ENCODE measurements at regions not wholly inside any gene's neighbourhood (a gene's known extent, or its start where the extent isn't known, plus 50 kb on each side); places are given as distances from the start of the nearest gene placed in this dataset.

DNA sequence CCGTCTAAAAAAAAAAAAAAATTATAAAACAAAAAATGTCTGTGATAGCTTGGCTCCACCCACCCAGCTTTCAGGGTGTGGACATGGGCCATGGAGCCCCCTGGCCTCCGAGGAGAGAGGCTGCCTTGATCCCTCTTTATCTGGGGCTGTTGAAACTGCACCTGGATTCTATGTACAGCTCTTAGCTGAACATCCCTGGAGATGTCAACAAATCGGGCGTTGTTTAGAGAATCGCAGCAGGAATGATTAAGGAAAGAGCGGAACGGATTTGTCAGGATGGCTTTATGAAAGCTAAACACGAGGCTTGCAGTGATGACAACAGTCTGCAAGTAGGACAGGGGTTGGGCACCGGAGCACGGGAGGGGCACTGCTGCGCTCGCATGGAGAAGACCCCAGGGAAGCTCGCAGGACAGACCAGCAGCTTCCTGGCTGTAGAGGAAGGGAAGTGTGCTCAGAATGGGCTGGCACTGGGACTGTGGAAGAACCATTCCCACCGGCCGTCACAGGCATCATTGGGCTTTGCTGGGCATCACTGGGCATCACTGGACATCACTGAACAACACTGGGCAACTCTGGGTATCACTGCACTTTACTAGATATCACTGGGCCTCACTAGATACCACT is 195.8 kb upstream of the FOXF1 start:
- ATAC-seq (no peak), DNase-seq (ENCODE audit: low read depth, low spot score) (no peak)
- Histone ChIP-seq H3K27ac (ENCODE audit: low read depth, low read length) (no peak overlapping the region), H3K9me2 (ENCODE audit: insufficient read depth) (no peaks in the 10 kb centered on the region), H4K20me1 (ENCODE audit: insufficient read depth) (no peaks in the 10 kb centered on the region), H3K9ac (ENCODE audit: low read length) (no peak overlapping the region), H2AFZ (ENCODE audit: low read depth, low read length, poor library complexity, severe bottlenecking) (no peak overlapping the region), H3K4me3 (replicated peaks in 1 of 2; ENCODE audit: low read depth in 1 of 2, low read length in 2 of 2) (no peak overlapping the region), H3K4me1 (ENCODE audit: control insufficient read depth in 1 of 2, insufficient read depth in 2 of 2, low read length in 2 of 2) (no peaks in the 10 kb centered on the region), H3K4me2 (ENCODE audit: low read length) (no peak overlapping the region), H3K36me3 (ENCODE audit: control insufficient read depth in 1 of 2, insufficient read depth in 2 of 2, low read length in 2 of 2) (no peaks in the 10 kb centered on the region), H3K9me3 (ENCODE audit: control insufficient read depth in 1 of 2, insufficient read depth in 1 of 2, low read depth in 1 of 2, low read length in 2 of 2) (no peaks in the 10 kb centered on the region), H3K27me3 (ENCODE audit: insufficient read depth, low read length) (peaks cover 13% of the 10 kb centered on the region; the same call in 1 of the 2 replicates), H3K79me2 (ENCODE audit: insufficient read depth, low read length) (no peaks in the 10 kb centered on the region)
- BruUV-seq (replicated peaks), result no TSS peak
- ChIA-PET RAD21 (ENCODE audit: low non-redundant PET in 1 of 2, low total read pairs in 2 of 2, uncharacterized antibody in 2 of 2, unreplicated experiment in 2 of 2) (no interaction called here), POLR2A (no interaction called here), CTCF (no interaction called here)
- intact Hi-C loops (cut with micrococcal nuclease), result no loop called here
- TF ChIP-seq RAD21 (IDR thresholded peaks at IDR 0.05; ENCODE audit: low read depth), result no peak
- TF ChIP-seq, protein P1, sequence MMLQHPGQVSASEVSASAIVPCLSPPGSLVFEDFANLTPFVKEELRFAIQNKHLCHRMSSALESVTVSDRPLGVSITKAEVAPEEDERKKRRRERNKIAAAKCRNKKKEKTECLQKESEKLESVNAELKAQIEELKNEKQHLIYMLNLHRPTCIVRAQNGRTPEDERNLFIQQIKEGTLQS (IDR thresholded peaks at IDR 0.05), result no peak
- TF ChIP-seq SP1 (IDR thresholded peaks at IDR 0.05; ENCODE audit: low read depth), result no peak
- TF ChIP-seq ZNF274 (IDR thresholded peaks at IDR 0.05; ENCODE audit: low read depth, low read length), result no peak
- no peak for TF ChIP-seq TCF7L2 (IDR thresholded peaks at IDR 0.05; ENCODE audit: borderline replicate concordance, extremely low read depth, insufficient read depth, insufficient read length)
- TF ChIP-seq FOSL1 (IDR thresholded peaks at IDR 0.05; ENCODE audit: low read depth), result no peak
- no peak for TF ChIP-seq POLR2AphosphoS5 (IDR thresholded peaks at IDR 0.05; ENCODE audit: low read depth, low read length)
- TF ChIP-seq EZH2phosphoT487 (IDR thresholded peaks at IDR 0.05; ENCODE audit: borderline replicate concordance), result no peak
- no peak for TF ChIP-seq CBX3 (IDR thresholded peaks at IDR 0.05; ENCODE audit: low read depth)
- no peak for TF ChIP-seq JUND (IDR thresholded peaks at IDR 0.05)
- TF ChIP-seq EZH2 (IDR thresholded peaks at IDR 0.05), result no peak
- no peak for TF ChIP-seq SRF (IDR thresholded peaks at IDR 0.05; ENCODE audit: low read depth)
- TF ChIP-seq, protein P2, sequence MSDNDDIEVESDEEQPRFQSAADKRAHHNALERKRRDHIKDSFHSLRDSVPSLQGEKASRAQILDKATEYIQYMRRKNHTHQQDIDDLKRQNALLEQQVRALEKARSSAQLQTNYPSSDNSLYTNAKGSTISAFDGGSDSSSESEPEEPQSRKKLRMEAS (IDR thresholded peaks at IDR 0.05), result no peak
- no peak for TF ChIP-seq CEBPB (IDR thresholded peaks at IDR 0.05; ENCODE audit: low read depth)
- no peak for TF ChIP-seq ELF1 (IDR thresholded peaks at IDR 0.05; ENCODE audit: borderline replicate concordance, low read depth)
- no peak for TF ChIP-seq POLR2A (IDR thresholded peaks at IDR 0.05; ENCODE audit: borderline replicate concordance, extremely low read depth, insufficient read depth, insufficient read length)
- TF ChIP-seq, protein P3, sequence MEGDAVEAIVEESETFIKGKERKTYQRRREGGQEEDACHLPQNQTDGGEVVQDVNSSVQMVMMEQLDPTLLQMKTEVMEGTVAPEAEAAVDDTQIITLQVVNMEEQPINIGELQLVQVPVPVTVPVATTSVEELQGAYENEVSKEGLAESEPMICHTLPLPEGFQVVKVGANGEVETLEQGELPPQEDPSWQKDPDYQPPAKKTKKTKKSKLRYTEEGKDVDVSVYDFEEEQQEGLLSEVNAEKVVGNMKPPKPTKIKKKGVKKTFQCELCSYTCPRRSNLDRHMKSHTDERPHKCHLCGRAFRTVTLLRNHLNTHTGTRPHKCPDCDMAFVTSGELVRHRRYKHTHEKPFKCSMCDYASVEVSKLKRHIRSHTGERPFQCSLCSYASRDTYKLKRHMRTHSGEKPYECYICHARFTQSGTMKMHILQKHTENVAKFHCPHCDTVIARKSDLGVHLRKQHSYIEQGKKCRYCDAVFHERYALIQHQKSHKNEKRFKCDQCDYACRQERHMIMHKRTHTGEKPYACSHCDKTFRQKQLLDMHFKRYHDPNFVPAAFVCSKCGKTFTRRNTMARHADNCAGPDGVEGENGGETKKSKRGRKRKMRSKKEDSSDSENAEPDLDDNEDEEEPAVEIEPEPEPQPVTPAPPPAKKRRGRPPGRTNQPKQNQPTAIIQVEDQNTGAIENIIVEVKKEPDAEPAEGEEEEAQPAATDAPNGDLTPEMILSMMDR (IDR thresholded peaks at IDR 0.05 in 2 of 3, conservative IDR thresholded peaks at IDR 0.05 in 1 of 3; ENCODE audit: borderline replicate concordance in 1 of 3, insufficient read depth in 1 of 3, low read depth in 2 of 3, low read length in 2 of 3), result no peak
